HG03457 (cell line): ENCODE measurements at regions not wholly inside any gene's neighbourhood (a gene's known extent, or its start where the extent isn't known, plus 50 kb on each side); places are given as distances from the start of the nearest gene placed in this dataset.
"Not testable (repeated sequence)": the region's sequence is repeated elsewhere in the genome, so short reads cannot be mapped to it uniquely, and the experiment has no call there.

Experiments used
- ATAC-seq: cut with Tn5 transposase; IDR thresholded peaks from one replicate; pipeline ENCODE4 v1.9.1; 2021; ENCODE audit warnings: moderate number of reproducible peaks; ENCODE audit not compliant: unreplicated experiment

- no peak for ATAC-seq
Measured at GRCh38 chr10:121355161-121355560, 243.1 kb downstream of the FGFR2 start.

DNA sequence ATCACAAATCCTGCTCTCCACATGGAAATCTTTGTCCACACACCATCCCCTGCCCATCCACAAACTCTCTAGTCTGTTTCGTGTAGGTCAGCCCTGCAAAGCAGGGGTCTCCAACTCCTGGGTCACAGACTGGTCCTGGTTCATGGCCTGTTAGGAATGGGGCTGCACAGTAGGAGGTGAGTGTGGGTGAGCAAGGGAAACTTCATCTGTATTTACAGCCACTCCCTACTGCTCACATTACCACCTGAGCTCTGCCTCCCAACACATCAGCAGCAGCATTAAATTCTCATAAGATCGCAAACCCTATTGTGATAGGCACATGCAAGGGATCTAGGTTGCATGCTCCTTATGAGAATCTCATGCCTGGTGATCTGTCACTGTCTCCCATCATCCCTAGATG lies 242.1 kb downstream of the FGFR2 start:
- ATAC-seq = no peak

- ATAC-seq = no peak
Measured at GRCh38 chr10:121357401-121357800, 240.8 kb downstream of the FGFR2 start.

- no peak for ATAC-seq
Measured at GRCh38 chr10:121362026-121362425, 236.2 kb downstream of the FGFR2 start.

GRCh38 chr10:121365566-121365965 lies 232.7 kb downstream of the FGFR2 start:
- no peak for ATAC-seq

DNA sequence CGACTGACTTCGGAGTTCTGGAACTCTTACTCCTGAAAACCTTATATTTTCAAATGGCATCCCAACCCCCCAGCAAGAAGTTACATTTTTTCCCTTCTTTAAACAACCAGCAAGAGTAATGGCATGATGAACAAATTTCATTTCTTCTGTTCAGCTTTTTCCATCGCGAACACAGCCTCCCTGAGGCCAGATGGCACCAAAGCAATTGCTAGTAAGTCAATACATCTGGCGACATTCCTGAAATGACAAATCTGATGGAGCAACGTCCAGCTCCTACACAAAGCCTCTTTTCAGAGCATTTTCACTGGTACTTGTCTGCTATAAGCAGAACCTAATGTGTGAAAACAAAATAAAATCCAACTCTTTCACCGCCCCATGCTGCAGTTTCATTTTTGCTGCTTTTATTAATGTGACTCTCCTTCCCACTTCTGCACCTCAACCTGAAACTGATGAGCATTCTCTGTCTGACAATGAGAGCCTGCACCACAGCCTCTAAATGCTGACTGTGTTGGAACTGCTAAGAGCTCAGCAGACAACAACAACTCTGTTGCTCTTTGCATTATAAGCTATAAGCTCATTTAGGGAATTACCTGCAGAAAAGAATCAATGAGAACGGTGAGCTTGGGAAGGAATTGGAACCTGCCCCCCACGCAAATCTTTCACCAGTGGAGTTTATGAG lies 229.8 kb downstream of the FGFR2 start:
- no peak for ATAC-seq

DNA sequence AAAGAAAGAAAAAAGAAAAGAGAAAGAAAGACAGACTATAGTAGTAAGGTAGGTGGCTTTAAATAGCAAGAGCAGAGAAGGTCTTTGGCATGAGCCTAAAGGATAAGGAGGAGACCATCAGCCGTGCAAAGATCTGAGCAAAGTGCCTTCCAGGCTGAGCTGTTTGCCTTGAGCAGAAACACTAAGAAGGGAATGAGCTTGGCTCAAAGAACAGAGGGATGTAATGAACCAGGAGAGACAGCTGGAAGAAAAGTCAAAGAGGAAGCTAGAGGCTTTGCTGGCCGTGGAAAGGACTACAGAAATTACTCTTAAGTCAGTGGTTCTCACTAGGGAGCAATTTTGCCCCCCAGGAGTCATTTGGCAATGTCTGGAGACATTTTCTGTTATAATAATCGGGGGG lies 228.6 kb downstream of the FGFR2 start:
- ATAC-seq = no peak

- no peak for ATAC-seq
Measured at GRCh38 chr10:121371836-121372235, 226.4 kb downstream of the FGFR2 start.

DNA sequence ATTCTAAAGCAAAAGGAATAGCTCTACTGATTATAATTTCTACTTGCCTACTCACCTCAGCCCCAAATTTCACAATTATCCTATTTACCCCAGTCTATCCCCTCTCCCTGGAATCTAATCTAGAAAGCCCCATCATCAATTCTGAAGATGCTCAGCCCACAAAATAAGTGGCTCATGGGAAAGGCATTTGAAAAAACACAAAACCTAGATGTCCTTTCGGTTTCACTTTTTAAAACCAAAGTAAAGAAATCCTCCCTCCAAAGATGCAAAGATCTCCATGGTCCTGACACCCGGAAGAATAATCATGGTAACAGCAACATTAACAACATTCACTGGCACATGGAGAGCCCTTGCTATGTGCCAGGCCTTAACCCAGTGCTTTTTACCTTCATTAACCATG lies 224.8 kb downstream of the FGFR2 start:
- ATAC-seq = no peak

DNA sequence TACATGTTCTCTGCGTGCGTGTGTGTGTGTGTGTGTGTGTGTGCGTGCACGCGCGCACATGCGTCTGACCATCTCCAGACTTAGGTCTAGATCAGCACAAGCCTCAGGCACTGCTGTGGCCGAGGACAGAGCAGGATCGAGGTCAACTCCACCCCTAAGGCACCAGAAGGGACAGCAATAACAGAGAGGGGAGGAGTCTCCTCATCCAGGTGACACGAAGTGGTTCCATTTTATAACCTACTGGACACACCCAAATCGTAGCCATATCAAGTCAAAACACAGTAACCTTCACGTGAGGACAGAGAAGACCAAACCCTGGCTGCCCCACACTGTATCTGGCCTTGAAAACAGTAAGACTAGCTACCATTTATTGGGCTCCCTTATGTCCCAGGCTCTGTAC lies 224.1 kb downstream of the FGFR2 start:
- ATAC-seq = no peak

DNA sequence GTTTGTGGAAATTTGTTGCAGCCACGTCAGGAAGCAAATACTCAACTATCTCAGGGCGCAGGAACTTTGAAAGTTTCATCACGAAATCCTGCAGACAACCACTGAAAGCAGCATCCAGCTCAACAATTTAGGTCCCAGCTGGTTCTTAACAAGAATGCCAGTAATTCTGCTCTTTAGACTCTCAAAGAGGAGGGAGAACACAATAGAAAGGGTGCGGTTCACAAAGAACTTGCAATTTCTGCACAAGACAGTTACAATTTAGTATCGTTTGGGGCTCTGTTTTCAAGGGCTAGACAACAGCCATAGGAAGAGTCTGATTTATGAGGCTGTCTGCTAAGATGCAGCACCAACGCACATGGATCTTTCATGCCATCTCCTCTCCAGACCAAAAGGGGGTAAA lies 223.1 kb downstream of the FGFR2 start:
- no peak for ATAC-seq

- ATAC-seq = no peak
Measured at GRCh38 chr10:121378251-121378801, 219.9 kb downstream of the FGFR2 start.

DNA sequence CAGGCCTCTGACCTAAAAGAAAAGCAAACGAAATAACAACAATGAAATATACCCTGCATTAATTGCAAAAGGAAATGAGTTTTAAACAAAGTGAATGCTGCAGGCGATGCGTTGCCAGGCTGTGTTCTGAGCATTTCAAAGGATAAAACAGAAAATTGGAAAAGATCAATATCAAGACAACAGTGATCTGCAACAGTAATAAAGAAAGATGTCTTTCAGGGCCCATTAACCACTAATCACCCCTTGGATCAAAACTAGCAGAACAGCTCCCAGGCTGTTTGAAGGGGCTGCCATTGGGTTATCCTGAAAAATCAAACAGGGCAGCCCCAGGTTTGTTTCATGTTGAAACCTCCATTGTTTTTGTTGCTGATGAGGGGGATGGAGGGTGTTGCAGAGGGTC lies 219.2 kb downstream of the FGFR2 start:
- ATAC-seq = no peak

DNA sequence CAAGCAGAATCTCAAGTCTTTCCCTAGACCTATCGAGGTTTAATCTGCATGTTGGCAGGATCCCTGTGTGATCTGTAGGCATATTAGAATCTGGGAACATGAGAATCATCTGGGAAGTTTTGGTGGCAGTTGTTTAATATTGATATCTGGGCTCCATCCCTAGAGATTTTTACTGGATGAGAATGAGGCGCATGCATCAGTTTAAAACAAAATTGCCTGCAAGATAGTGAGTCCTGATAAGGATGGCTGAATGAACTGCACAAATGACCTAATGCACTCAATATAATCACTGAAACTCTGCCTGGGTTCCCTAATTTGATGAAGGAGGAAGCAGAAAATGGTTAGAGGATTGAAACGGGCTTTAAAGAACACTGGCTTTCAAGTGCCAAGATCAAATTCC lies 218.0 kb downstream of the FGFR2 start:
- no peak for ATAC-seq

- ATAC-seq = not testable (repeated sequence)
Measured at GRCh38 chr10:121382029-121382520, 216.2 kb downstream of the FGFR2 start.

GRCh38 chr10:121385136-121385535 lies 213.1 kb downstream of the FGFR2 start:
- ATAC-seq = no peak

GRCh38 chr10:121392657-121393056 lies 205.6 kb downstream of the FGFR2 start:
- no peak for ATAC-seq

- ATAC-seq = no peak
Measured at GRCh38 chr10:121393522-121393921, 204.7 kb downstream of the FGFR2 start.

DNA sequence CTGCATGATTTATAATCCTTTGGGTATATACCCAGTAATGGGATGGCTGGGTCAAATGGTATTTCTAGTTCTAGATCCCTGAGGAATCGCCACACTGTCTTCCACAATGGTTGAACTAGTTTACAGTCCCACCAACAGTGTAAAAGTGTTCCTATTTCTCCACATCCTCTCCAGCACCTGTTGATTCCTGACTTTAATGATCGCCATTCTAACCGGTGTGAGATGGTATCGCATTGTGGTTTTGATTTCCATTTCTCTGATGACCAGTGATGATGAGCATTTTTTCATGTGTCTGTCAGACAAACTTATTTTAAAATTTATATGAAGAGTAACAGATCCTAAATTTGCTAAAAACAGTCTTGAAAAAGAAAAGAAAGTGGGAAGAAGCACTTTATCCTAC lies 197.7 kb downstream of the FGFR2 start:
- not testable (repeated sequence) for ATAC-seq

GRCh38 chr10:121403527-121403926 lies 194.7 kb downstream of the FGFR2 start:
- no peak for ATAC-seq

GRCh38 chr10:121404611-121405010 lies 193.6 kb downstream of the FGFR2 start:
- ATAC-seq = no peak

GRCh38 chr10:121405096-121405495 lies 193.1 kb downstream of the FGFR2 start:
- no peak for ATAC-seq

DNA sequence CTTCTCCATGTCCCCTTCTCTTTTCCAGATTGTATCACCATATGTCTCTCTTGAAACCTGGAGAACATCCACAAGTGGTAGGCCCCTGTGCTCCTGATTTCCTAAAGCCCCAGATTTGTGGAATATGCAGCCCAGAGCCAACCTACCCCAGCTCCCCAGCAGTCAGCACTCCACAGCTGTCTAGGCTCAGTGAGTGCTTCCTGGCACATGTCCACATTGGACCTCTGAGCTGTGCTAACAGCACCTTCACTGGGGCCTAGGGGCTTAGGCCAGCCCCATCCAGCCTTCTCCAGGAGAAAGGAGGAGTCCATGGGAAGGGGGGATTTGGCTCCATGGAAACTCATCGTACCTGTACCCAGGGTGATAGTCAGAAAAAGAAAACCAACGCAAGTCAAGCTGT lies 192.7 kb downstream of the FGFR2 start:
- no peak for ATAC-seq
